SK-N-SH (cell line): ENCODE measurements at regions not wholly inside any gene's neighbourhood (a gene's known extent, or its start where the extent isn't known, plus 50 kb on each side); places are given as distances from the start of the nearest gene placed in this dataset.
"Not testable (repeated sequence)": the region's sequence is repeated elsewhere in the genome, so short reads cannot be mapped to it uniquely, and the experiment has no call there.

Experiments used
- CTCF ChIA-PET: fragments of 300-600, 350-600 bp; formaldehyde crosslinking; extraction: SDS; loops from one replicate; lab custom pipeline; 2021; lab: Yijun Ruan, JAX
- POLR2A ChIA-PET: fragments of 350-600 bp; sonication (Branson Sonifier 250); formaldehyde crosslinking; extraction: SDS; loops from one replicate; lab custom pipeline; 2020; ENCODE audit warnings: antibody characterized with exemption, inconsistent platforms; lab: Yijun Ruan, JAX
- DNase-seq: peaks from one replicate; pipeline ENCODE4 v3.0.0; 2012
- H2AFZ ChIP-seq: fragments of 200-600 bp; sonication (generic); 2 replicates; pipeline ENCODE4 v1.8.1; 2016; ENCODE audit warnings: antibody characterized with exemption, mild to moderate bottlenecking, low read depth
- H3F3A ChIP-seq: fragments of 200-600 bp; sonication (generic); replicated peaks from 2 replicates; pipeline ENCODE3; 2016; ENCODE audit warnings: antibody characterized with exemption, mild to moderate bottlenecking; ENCODE audit not compliant: insufficient read depth
- H3K27ac ChIP-seq, 2 experiments: fragments of 200-500 bp in 1 of 2; fragments of 200-600 bp in 1 of 2; sonication (Bioruptor generic) in 1 of 2; sonication (generic), shearing (Covaris generic) in 1 of 2; 2 replicates each; pipeline versions ENCODE4 v1.5.1 to v1.6.1; 2014 to 2016; ENCODE audit warnings: low read depth in 2 of 2, inconsistent platforms in 1 of 2, low read length in 1 of 2, mild to moderate bottlenecking in 1 of 2, mixed read lengths in 1 of 2
- H3K27me3 ChIP-seq: fragments of 200-600 bp; sonication (generic), shearing (Covaris generic); 2 replicates; pipeline ENCODE4 v1.6.1; 2016; ENCODE audit warnings: mixed run types; ENCODE audit not compliant: insufficient read depth
- H3K36me3 ChIP-seq, 2 experiments: fragments of 200-500 bp in 1 of 2; fragments of 200-600 bp in 1 of 2; sonication (Bioruptor generic) in 1 of 2; sonication (generic) in 1 of 2; replicated peaks in 1 of 2; 2 replicates each; pipeline versions ENCODE3 to v1.5.1; 2014 to 2016; ENCODE audit warnings: low read length in 1 of 2, mild to moderate bottlenecking in 1 of 2; ENCODE audit not compliant: insufficient read depth in 2 of 2, control insufficient read depth in 1 of 2
- H3K4me1 ChIP-seq, 2 experiments: fragments of 200-500 bp in 1 of 2; fragments of 200-600 bp in 1 of 2; sonication (Bioruptor generic) in 1 of 2; sonication (generic), shearing (Covaris generic) in 1 of 2; 2 replicates each; pipeline versions ENCODE4 v1.5.1 to v1.6.1; 2014 to 2016; ENCODE audit warnings: low read depth in 1 of 2, low read length in 1 of 2, mixed run types in 1 of 2; ENCODE audit not compliant: insufficient read depth in 2 of 2, control insufficient read depth in 1 of 2
- H3K4me2 ChIP-seq: fragments of 200-600 bp; sonication (generic), shearing (Covaris generic); 2 replicates; pipeline ENCODE4 v1.6.1; 2017; ENCODE audit warnings: mixed run types
- H3K4me3 ChIP-seq, 2 experiments: fragments of 200-500 bp in 1 of 2; fragments of 200-600 bp in 1 of 2; sonication (Bioruptor generic) in 1 of 2; sonication (generic), shearing (Covaris generic) in 1 of 2; 2 replicates each; pipeline versions ENCODE4 v1.5.1 to v1.8.1; 2014 to 2016; ENCODE audit warnings: low read depth in 2 of 2, inconsistent platforms in 1 of 2, low read length in 1 of 2, mild to moderate bottlenecking in 1 of 2, mixed read lengths in 1 of 2, moderate library complexity in 1 of 2
- H3K79me2 ChIP-seq: fragments of 200-600 bp; sonication (generic); 2 replicates; pipeline ENCODE4 v1.8.1; 2017; ENCODE audit warnings: mild to moderate bottlenecking; ENCODE audit not compliant: insufficient read depth
- H3K9ac ChIP-seq: fragments of 200-600 bp; sonication (generic); 2 replicates; pipeline ENCODE4 v1.6.1; 2017; ENCODE audit warnings: mixed run types
- H3K9me2 ChIP-seq: fragments of 200-600 bp; sonication (generic); 2 replicates; pipeline ENCODE4 v1.6.1; 2017; ENCODE audit warnings: mixed run types
- H3K9me3 ChIP-seq: fragments of 200-600 bp; sonication (generic); 2 replicates; pipeline ENCODE4 v1.6.1; 2017; ENCODE audit warnings: mixed run types, mild to moderate bottlenecking, moderate library complexity
- H4K20me1 ChIP-seq: fragments of 200-600 bp; sonication (generic); 2 replicates; pipeline ENCODE4 v1.6.1; 2017; ENCODE audit warnings: mild to moderate bottlenecking, mixed run types; ENCODE audit not compliant: insufficient read depth
- CHD2 ChIP-seq: fragments of 150-350 bp; IDR thresholded peaks from 2 replicates; pipeline ENCODE4 v1.6.1; 2018; ENCODE audit warnings: low read length; ENCODE audit not compliant: partially characterized antibody
- EP300 ChIP-seq, 2 experiments: IDR thresholded peaks; 2 replicates each; pipeline versions ENCODE4 v1.4.0 to v1.6.1; 2012; ENCODE audit warnings: borderline replicate concordance in 1 of 2, low read depth in 1 of 2, low read length in 1 of 2
- FOXJ3 ChIP-seq: sonication (generic); formaldehyde crosslinking; IDR thresholded peaks from 2 replicates; pipeline ENCODE4 v1.5.1; 2020; ENCODE audit warnings: mild to moderate bottlenecking, missing genetic modification reagents
- GATA2 ChIP-seq: sonication (generic); formaldehyde crosslinking; IDR thresholded peaks from 2 replicates; pipeline ENCODE4 v1.5.0; 2020; ENCODE audit warnings: mild to moderate bottlenecking, missing genetic modification reagents
- RFX5 ChIP-seq: IDR thresholded peaks from 2 replicates; pipeline ENCODE4 v1.6.1; 2012; ENCODE audit warnings: mild to moderate bottlenecking, improper control_type of control experiment, low read length
- SMC3 ChIP-seq: IDR thresholded peaks from 2 replicates; pipeline ENCODE4 v1.6.1; 2012; ENCODE audit warnings: low read depth, low read length, improper control_type of control experiment
- YY1 ChIP-seq: IDR thresholded peaks from 2 replicates; pipeline ENCODE4 v1.4.0; 2012; ENCODE audit warnings: low read depth, mild to moderate bottlenecking
- WGBS: methylation state at CpG from one replicate; pipeline ENCODE4 v1.1.6; 2017; ENCODE audit warnings: low lambda C conversion rate; 5-methylcytosine and 5-hydroxymethylcytosine counted together
- TF ChIP-seq, protein P1 (sequence below): IDR thresholded peaks from 2 replicates; pipeline ENCODE4 v1.4.0; 2012; ENCODE audit warnings: low read depth, borderline replicate concordance
- TF ChIP-seq, protein P2 (sequence below): IDR thresholded peaks from 2 replicates; pipeline ENCODE4 v1.6.1; 2012; ENCODE audit warnings: mild to moderate bottlenecking, low read depth, low read length, moderate library complexity
- TF ChIP-seq, protein P3 (sequence below): IDR thresholded peaks from 2 replicates; pipeline ENCODE4; 2012
- TF ChIP-seq, protein P4 (sequence below): fragments of 200-600 bp; sonication (generic); IDR thresholded peaks from 2 replicates; pipeline ENCODE4 v1.6.1; 2017; ENCODE audit warnings: antibody characterized with exemption, mild to moderate bottlenecking, moderate library complexity

DNA sequence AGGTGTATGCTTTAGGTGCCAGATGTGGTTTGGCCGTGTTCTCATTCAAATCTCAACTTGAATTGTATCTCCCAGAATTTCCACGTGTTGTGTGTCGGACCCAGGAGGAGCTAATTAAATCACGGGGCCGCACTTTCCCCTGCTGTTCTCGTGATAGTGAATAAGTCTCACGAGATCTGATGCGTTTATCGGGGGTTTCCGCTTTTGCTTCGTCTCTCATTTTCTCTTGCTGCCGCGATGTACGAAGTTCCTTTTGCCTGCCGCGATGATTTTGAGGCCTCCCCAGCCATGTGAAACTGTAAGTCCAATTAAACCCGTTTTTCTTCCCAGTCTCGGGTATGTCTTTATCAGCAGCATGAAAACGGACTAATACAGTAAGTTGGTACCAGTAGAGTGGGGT, 244.0 kb downstream of the ARL4A start:
- H3K4me1 ChIP-seq, H3K36me3 ChIP-seq, H3K27ac ChIP-seq, H3K27me3 ChIP-seq, DNase-seq, H3K79me2 ChIP-seq, H3K9me2 ChIP-seq, H3F3A ChIP-seq, H4K20me1 ChIP-seq, H3K9me3 ChIP-seq, POLR2A ChIA-PET: not testable (repeated sequence)
- WGBS = 26% methylated on average over 19 of the region's 19 CpGs
- CTCF ChIA-PET = interaction anchor here (1.1 to 1.3 kb wide), 2 partner anchors 245 to 293 kb away, joined by 4 to 5 read pairs; no protein-coding TSS in a partner anchor
- Histone ChIP-seq H3K4me3 (peak overlapping the region; percentile 33 to 62; a peak in 3 of 4 replicates), H3K4me2 (peak overlapping the region; percentile 68), H2AFZ (peak overlapping the region; percentile 79), H3K9ac (peak overlapping the region; percentile 39; the same call in 1 of the 2 replicates)
- TF ChIP-seq, protein P1, sequence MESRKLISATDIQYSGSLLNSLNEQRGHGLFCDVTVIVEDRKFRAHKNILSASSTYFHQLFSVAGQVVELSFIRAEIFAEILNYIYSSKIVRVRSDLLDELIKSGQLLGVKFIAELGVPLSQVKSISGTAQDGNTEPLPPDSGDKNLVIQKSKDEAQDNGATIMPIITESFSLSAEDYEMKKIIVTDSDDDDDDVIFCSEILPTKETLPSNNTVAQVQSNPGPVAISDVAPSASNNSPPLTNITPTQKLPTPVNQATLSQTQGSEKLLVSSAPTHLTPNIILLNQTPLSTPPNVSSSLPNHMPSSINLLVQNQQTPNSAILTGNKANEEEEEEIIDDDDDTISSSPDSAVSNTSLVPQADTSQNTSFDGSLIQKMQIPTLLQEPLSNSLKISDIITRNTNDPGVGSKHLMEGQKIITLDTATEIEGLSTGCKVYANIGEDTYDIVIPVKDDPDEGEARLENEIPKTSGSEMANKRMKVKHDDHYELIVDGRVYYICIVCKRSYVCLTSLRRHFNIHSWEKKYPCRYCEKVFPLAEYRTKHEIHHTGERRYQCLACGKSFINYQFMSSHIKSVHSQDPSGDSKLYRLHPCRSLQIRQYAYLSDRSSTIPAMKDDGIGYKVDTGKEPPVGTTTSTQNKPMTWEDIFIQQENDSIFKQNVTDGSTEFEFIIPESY = peak; percentile 83
- TF ChIP-seq CHD2 = peak; percentile 18

DNA sequence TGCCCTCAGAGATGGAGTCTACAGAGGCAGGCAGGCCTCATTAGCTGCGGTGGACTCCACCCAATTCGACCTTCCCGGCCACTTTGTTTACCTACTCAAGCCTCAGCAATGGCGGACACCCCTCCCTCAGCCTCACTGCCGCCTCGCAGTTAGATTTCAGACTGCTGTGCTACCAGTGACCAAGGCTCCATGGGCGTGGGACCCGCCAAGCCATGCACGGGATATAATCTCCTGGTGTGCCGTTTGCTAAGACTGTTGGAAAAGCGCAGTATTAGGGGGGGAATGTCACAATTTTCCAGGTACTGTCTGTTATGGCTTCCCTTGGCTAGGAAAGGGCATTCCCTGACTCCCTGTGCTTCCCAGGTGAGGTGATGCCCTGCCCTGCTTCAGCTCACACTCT, 252.3 kb downstream of the ARL4A start:
- Histone ChIP-seq H3K27ac (no peak overlapping the region), H3K27me3 (no peaks in the 10 kb centered on the region), H2AFZ (no peak overlapping the region), H3K9ac (no peak overlapping the region), H3K9me3 (no peaks in the 10 kb centered on the region), H3K36me3 (no peaks in the 10 kb centered on the region), H3K4me2 (no peak overlapping the region), H3K4me1 (no peaks in the 10 kb centered on the region), H4K20me1 (no peaks in the 10 kb centered on the region), H3K4me3 (no peak overlapping the region), H3K9me2 (no peaks in the 10 kb centered on the region), H3F3A (no peaks in the 10 kb centered on the region), H3K79me2 (no peaks in the 10 kb centered on the region)
- 17% methylated on average over 11 of the region's 11 CpGs for WGBS
- POLR2A ChIA-PET = no interaction called here
- CTCF ChIA-PET = no interaction called here
- TF ChIP-seq FOXJ3 (CRISPR knock-in tag) (no peak), GATA2 (CRISPR knock-in tag) (no peak), EP300 (IDR thresholded peaks at IDR 0.05; ENCODE audit: borderline replicate concordance in 1 of 2, low read depth in 1 of 2, low read length in 1 of 2) (no peak), YY1 (no peak), RFX5 (no peak), SMC3 (no peak)
- TF ChIP-seq, protein P2, sequence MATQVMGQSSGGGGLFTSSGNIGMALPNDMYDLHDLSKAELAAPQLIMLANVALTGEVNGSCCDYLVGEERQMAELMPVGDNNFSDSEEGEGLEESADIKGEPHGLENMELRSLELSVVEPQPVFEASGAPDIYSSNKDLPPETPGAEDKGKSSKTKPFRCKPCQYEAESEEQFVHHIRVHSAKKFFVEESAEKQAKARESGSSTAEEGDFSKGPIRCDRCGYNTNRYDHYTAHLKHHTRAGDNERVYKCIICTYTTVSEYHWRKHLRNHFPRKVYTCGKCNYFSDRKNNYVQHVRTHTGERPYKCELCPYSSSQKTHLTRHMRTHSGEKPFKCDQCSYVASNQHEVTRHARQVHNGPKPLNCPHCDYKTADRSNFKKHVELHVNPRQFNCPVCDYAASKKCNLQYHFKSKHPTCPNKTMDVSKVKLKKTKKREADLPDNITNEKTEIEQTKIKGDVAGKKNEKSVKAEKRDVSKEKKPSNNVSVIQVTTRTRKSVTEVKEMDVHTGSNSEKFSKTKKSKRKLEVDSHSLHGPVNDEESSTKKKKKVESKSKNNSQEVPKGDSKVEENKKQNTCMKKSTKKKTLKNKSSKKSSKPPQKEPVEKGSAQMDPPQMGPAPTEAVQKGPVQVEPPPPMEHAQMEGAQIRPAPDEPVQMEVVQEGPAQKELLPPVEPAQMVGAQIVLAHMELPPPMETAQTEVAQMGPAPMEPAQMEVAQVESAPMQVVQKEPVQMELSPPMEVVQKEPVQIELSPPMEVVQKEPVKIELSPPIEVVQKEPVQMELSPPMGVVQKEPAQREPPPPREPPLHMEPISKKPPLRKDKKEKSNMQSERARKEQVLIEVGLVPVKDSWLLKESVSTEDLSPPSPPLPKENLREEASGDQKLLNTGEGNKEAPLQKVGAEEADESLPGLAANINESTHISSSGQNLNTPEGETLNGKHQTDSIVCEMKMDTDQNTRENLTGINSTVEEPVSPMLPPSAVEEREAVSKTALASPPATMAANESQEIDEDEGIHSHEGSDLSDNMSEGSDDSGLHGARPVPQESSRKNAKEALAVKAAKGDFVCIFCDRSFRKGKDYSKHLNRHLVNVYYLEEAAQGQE = no peak
- TF ChIP-seq, protein P3, sequence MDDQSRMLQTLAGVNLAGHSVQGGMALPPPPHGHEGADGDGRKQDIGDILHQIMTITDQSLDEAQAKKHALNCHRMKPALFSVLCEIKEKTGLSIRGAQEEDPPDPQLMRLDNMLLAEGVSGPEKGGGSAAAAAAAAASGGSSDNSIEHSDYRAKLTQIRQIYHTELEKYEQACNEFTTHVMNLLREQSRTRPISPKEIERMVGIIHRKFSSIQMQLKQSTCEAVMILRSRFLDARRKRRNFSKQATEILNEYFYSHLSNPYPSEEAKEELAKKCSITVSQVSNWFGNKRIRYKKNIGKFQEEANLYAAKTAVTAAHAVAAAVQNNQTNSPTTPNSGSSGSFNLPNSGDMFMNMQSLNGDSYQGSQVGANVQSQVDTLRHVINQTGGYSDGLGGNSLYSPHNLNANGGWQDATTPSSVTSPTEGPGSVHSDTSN = no peak
- TF ChIP-seq, protein P4, sequence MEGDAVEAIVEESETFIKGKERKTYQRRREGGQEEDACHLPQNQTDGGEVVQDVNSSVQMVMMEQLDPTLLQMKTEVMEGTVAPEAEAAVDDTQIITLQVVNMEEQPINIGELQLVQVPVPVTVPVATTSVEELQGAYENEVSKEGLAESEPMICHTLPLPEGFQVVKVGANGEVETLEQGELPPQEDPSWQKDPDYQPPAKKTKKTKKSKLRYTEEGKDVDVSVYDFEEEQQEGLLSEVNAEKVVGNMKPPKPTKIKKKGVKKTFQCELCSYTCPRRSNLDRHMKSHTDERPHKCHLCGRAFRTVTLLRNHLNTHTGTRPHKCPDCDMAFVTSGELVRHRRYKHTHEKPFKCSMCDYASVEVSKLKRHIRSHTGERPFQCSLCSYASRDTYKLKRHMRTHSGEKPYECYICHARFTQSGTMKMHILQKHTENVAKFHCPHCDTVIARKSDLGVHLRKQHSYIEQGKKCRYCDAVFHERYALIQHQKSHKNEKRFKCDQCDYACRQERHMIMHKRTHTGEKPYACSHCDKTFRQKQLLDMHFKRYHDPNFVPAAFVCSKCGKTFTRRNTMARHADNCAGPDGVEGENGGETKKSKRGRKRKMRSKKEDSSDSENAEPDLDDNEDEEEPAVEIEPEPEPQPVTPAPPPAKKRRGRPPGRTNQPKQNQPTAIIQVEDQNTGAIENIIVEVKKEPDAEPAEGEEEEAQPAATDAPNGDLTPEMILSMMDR = no peak
- DNase-seq = no peak
